Neural cell (in vitro differentiated cells): ENCODE measurements at regions not wholly inside any gene's neighbourhood (a gene's known extent, or its start where the extent isn't known, plus 50 kb on each side); places are given as distances from the start of the nearest gene placed in this dataset.

Source experiments
- H2AFZ ChIP-seq: fragments of 200-600, 300-800 bp; sonication (generic), shearing (Covaris generic); 2 replicates; pipeline ENCODE4 v1.6.0; 2014; ENCODE audit warnings: low read depth, mild to moderate bottlenecking, antibody characterized with exemption, low read length, moderate library complexity
- H3F3A ChIP-seq: fragments of 200-600 bp; shearing (Covaris generic); 2 replicates; pipeline ENCODE4 v1.6.1; 2016; ENCODE audit warnings: mild to moderate bottlenecking, moderate library complexity, mixed read lengths, antibody characterized with exemption, low read length; ENCODE audit not compliant: insufficient read depth, poor library complexity, severe bottlenecking
- H3K27ac ChIP-seq: fragments of 200-600, 300-800 bp; sonication (generic), shearing (Covaris generic); 2 replicates; pipeline ENCODE4 v1.5.1; 2014; ENCODE audit warnings: mild to moderate bottlenecking, low read length, moderate library complexity
- H3K27me3 ChIP-seq: fragments of 300-800, 200-600 bp; sonication (generic), shearing (Covaris generic); 2 replicates; pipeline ENCODE4 v1.6.0; 2014; ENCODE audit warnings: mild to moderate bottlenecking, low read depth, low read length, moderate library complexity; ENCODE audit not compliant: insufficient read depth
- H3K36me3 ChIP-seq: fragments of 300-800, 200-600 bp; sonication (generic), shearing (Covaris generic); 2 replicates; pipeline ENCODE4 v1.5.1; 2014; ENCODE audit warnings: mild to moderate bottlenecking, antibody characterized with exemption, low read length, moderate library complexity; ENCODE audit not compliant: insufficient read depth
- H3K4me2 ChIP-seq: fragments of 300-800, 200-600 bp; sonication (generic), shearing (Covaris generic); 2 replicates; pipeline ENCODE4 v1.6.0; 2014; ENCODE audit warnings: mild to moderate bottlenecking, low read length
- H3K4me3 ChIP-seq: fragments of 300-800, 200-600 bp; sonication (generic), shearing (Covaris generic); 2 replicates; pipeline ENCODE4 v1.5.1; 2014; ENCODE audit warnings: mild to moderate bottlenecking, low read length, moderate library complexity
- H3K79me2 ChIP-seq: fragments of 200-600 bp; shearing (Covaris generic); replicated peaks from 2 replicates; pipeline ENCODE4 v1.6.0; 2014; ENCODE audit warnings: mild to moderate bottlenecking, low read length, moderate library complexity; ENCODE audit not compliant: insufficient read depth
- H3K9ac ChIP-seq: fragments of 300-800, 200-600 bp; sonication (generic), shearing (Covaris generic); 2 replicates; pipeline ENCODE4 v1.6.1; 2016; ENCODE audit warnings: mild to moderate bottlenecking, low read length, mixed read lengths
- H3K9me2 ChIP-seq: fragments of 200-600 bp; shearing (Covaris generic); 2 replicates; pipeline ENCODE4 v1.6.1; 2016; ENCODE audit warnings: mild to moderate bottlenecking, low read length, mixed read lengths; ENCODE audit not compliant: insufficient read depth
- H3K9me3 ChIP-seq: fragments of 200-600, 300-800 bp; sonication (generic), shearing (Covaris generic); 2 replicates; pipeline ENCODE4 v1.6.1; 2016; ENCODE audit warnings: mild to moderate bottlenecking, mixed run types, low read length, moderate library complexity, mixed read lengths
- H4K20me1 ChIP-seq: fragments of 200-600 bp; shearing (Covaris generic); 2 replicates; pipeline ENCODE4 v1.6.1; 2016; ENCODE audit warnings: mild to moderate bottlenecking, mixed run types; ENCODE audit not compliant: insufficient read depth
- CTCF ChIP-seq: fragments of 450-650 bp; IDR thresholded peaks from 2 replicates; pipeline ENCODE4 v1.5.1; 2014; ENCODE audit warnings: antibody characterized with exemption, mild to moderate bottlenecking, moderate library complexity; ENCODE audit not compliant: poor library complexity, severe bottlenecking
- EP300 ChIP-seq: fragments of 450-650 bp; conservative IDR thresholded peaks from 2 replicates; pipeline ENCODE4 v1.6.1; 2014; ENCODE audit warnings: antibody characterized with exemption, mild to moderate bottlenecking, moderate library complexity; ENCODE audit not compliant: poor library complexity, severe bottlenecking
- EZH2 ChIP-seq: fragments of 200-600, 300-800 bp; shearing (Covaris generic), sonication (generic); IDR thresholded peaks from 2 replicates; pipeline ENCODE4 v1.6.1; 2014; ENCODE audit warnings: antibody characterized with exemption, low read length, borderline replicate concordance, mild to moderate bottlenecking; ENCODE audit not compliant: insufficient read depth, poor library complexity, severe bottlenecking
- MXI1 ChIP-seq: fragments of 450-650 bp; conservative IDR thresholded peaks from 2 replicates; pipeline ENCODE4 v1.6.1; 2014; ENCODE audit warnings: antibody characterized with exemption, mild to moderate bottlenecking; ENCODE audit not compliant: poor library complexity, severe bottlenecking
- POLR2AphosphoS5 ChIP-seq: IDR thresholded peaks from 2 replicates; pipeline ENCODE4 v1.6.1; 2012
- RAD21 ChIP-seq: fragments of 450-650 bp; conservative IDR thresholded peaks from 2 replicates; pipeline ENCODE4 v1.6.1; 2014; ENCODE audit warnings: antibody characterized with exemption, mild to moderate bottlenecking, moderate library complexity
- SMC3 ChIP-seq: fragments of 450-650 bp; conservative IDR thresholded peaks from 2 replicates; pipeline ENCODE4 v1.6.1; 2014; ENCODE audit warnings: antibody characterized with exemption, mild to moderate bottlenecking, moderate library complexity; ENCODE audit not compliant: poor library complexity
- TAF1 ChIP-seq: IDR thresholded peaks from 2 replicates; pipeline ENCODE4 v1.6.1; 2012; ENCODE audit warnings: low read depth
- TF ChIP-seq, protein P1 (sequence below): IDR thresholded peaks from 2 replicates; pipeline ENCODE4 v1.6.1; 2012; ENCODE audit warnings: borderline replicate concordance

DNA sequence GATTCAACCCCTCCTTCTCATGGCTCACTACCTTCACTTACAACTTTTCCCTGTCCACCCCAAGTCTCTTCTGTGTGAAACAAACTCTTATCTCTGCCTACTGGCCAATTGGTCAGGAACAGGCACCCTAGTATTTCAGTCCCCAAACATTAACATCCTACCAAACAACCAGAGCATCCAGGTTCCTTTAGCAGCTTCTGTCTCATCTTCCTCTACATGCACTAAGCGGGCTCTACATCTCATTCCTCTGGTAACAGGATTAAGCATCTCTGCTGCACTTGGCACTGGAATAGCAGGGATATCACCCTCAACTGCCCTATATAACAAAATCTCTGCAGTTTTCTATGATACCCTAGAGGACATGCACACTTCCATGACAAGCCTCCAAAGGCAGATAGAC lies 116.2 kb downstream of the JRKL start (continued):
- TF ChIP-seq EZH2 (no peak), POLR2AphosphoS5 (no peak)

- Histone ChIP-seq H3K4me3 (no peak overlapping the region), H2AFZ (no peak overlapping the region), H3K79me2 (no peaks in the 10 kb centered on the region), H3K9me3 (no peaks in the 10 kb centered on the region), H3K27ac (no peak overlapping the region), H3K9me2 (no peaks in the 10 kb centered on the region), H4K20me1 (no peaks in the 10 kb centered on the region), H3K4me2 (no peak overlapping the region), H3K36me3 (no peaks in the 10 kb centered on the region), H3K9ac (no peak overlapping the region), H3F3A (no peaks in the 10 kb centered on the region), H3K27me3 (no peaks in the 10 kb centered on the region)
- TF ChIP-seq CTCF (no peak), EZH2 (no peak), POLR2AphosphoS5 (no peak), SMC3 (no peak), MXI1 (no peak), TAF1 (no peak), RAD21 (no peak), EP300 (no peak)
- TF ChIP-seq, protein P1, sequence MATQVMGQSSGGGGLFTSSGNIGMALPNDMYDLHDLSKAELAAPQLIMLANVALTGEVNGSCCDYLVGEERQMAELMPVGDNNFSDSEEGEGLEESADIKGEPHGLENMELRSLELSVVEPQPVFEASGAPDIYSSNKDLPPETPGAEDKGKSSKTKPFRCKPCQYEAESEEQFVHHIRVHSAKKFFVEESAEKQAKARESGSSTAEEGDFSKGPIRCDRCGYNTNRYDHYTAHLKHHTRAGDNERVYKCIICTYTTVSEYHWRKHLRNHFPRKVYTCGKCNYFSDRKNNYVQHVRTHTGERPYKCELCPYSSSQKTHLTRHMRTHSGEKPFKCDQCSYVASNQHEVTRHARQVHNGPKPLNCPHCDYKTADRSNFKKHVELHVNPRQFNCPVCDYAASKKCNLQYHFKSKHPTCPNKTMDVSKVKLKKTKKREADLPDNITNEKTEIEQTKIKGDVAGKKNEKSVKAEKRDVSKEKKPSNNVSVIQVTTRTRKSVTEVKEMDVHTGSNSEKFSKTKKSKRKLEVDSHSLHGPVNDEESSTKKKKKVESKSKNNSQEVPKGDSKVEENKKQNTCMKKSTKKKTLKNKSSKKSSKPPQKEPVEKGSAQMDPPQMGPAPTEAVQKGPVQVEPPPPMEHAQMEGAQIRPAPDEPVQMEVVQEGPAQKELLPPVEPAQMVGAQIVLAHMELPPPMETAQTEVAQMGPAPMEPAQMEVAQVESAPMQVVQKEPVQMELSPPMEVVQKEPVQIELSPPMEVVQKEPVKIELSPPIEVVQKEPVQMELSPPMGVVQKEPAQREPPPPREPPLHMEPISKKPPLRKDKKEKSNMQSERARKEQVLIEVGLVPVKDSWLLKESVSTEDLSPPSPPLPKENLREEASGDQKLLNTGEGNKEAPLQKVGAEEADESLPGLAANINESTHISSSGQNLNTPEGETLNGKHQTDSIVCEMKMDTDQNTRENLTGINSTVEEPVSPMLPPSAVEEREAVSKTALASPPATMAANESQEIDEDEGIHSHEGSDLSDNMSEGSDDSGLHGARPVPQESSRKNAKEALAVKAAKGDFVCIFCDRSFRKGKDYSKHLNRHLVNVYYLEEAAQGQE: no peak
Measured at GRCh38 chr11:96506953-96507354, 117.1 kb downstream of the JRKL start.

GRCh38 chr11:96508861-96509260 lies 119.0 kb downstream of the JRKL start:
- no peaks in the 10 kb centered on the region for H3F3A ChIP-seq
- H3K27ac ChIP-seq: no peak overlapping the region
- no peaks in the 10 kb centered on the region for H3K79me2 ChIP-seq

More at GRCh38 chr11:96508861-96509260, 119.0 kb downstream of the JRKL start:
- H3K27me3 ChIP-seq: no peaks in the 10 kb centered on the region
- H3K4me3 ChIP-seq: no peak overlapping the region
- no peaks in the 10 kb centered on the region for H3K36me3 ChIP-seq
- no peaks in the 10 kb centered on the region for H3K9me3 ChIP-seq
- TF ChIP-seq SMC3 (no peak), RAD21 (no peak), TAF1 (no peak), EP300 (no peak), POLR2AphosphoS5 (no peak)
- no peaks in the 10 kb centered on the region for H3K9me2 ChIP-seq
- H2AFZ ChIP-seq: no peak overlapping the region
- no peaks in the 10 kb centered on the region for H4K20me1 ChIP-seq
- no peak overlapping the region for H3K9ac ChIP-seq
- H3K4me2 ChIP-seq: no peak overlapping the region
